ENCODE measurements at regions not wholly inside any gene's neighbourhood (a gene's known extent, or its start where the extent isn't known, plus 50 kb on each side); places are given as distances from the start of the nearest gene placed in this dataset.

DNA sequence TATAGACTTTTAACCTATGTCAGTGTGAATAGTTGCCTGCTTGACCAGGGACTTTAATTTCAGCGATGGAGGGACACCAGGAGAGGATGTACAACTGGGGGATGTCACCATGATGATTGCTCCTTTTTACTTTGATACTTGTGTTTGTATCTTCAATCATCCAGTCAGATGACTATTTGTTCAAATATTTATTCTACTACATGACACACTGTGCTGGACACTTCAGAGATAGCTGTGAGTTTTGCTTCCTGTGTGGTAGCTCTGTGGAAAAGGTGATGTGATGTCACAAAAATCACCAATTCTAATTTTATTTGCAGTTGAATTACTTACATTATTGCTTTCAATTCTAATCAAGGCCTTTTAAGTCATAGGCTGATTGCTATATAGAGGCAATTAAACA, 62.7 kb upstream of the CREB5 start:
- ATAC-seq (no peak), DNase-seq (ENCODE audit: missing footprints) (no peak)
- intact Hi-C loops (cut with DNase I) = no loop called here

DNA sequence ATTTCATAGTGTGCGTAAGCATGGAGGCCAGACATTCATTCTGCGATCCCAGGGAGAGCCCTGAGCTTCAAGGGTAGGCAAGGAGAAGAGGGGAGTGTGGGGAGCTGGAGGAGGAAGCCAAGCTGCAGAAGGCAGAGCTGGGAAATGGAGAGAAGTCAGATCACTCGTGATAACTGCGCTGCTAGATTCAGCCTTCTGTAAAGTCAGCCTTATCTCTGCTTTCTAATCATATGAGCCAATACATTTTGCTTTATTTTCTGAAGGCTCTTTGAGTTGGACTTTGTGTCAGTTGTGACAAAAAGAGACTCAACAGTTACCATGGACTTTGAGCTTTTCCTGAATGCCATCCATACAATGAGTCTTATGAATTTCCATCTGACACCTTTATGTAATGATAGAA, 61.7 kb upstream of the CREB5 start:
- ATAC-seq = no peak
- DNase-seq (ENCODE audit: missing footprints) = no peak
- intact Hi-C loops (cut with DNase I) = no loop called here

DNA sequence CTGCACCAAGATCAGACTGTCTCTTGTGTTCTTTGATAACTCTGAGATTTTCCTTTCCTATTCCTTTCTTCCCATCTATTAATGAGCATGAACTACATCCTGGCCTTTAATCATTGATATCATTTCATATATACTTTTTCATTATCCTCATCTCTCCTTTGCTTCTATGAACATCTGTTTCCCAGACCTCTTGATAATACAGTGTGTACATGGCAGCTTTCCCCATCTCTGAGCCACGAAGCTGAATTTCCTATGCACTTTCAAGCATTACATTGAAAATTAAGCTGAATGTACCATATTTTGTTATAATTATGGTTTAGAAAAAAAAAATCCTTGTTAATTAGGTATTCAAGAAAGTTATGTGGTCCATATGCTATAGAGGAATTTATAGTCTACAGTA, 60.9 kb upstream of the CREB5 start:
- intact Hi-C loops (cut with DNase I) = no loop called here

DNA sequence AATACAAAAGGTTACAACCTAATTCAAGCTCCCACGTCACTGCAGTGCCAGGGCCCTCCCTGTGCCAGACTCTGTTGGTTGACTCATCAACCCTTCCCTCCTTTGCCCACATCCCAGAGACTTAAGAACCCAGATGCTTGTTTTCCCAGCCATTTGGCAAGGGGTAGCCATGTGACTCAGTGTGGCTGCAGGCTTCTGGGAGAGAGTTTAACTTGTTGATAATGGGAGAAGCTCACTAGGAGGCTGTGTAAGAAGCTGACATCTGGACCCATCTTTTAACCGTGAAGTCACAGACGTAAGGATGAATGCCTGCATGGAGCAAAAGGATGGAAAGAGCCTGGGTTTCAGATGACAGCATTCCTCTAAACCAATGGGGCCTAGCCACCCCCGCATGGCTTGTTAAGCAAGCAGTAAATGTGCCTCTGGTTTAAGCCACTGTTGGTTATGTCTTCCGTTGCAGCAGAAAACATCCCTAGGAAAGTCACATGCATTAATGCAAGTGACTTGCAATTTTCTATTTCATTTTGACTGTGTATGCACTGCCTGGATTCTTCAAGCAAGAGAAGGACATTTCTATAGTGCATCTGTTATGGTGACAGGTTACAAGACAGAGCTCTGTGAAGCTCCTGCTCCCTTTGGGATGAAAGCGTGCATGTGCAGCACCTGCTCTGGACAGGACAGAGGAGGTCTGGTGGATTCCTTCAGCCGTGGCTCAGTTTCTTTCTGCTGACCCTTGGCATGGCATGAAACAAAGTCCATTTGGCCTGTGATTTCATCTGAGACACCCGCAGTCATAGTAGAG, 57.5 kb upstream of the CREB5 start:
- intact Hi-C loops (cut with DNase I) = no loop called here
- ATAC-seq = no peak
- DNase-seq (ENCODE audit: missing footprints) = no peak

More for the DNA sequence above, 60.9 kb upstream of the CREB5 start:
- ATAC-seq = no peak
- DNase-seq (ENCODE audit: missing footprints) = no peak

DNA sequence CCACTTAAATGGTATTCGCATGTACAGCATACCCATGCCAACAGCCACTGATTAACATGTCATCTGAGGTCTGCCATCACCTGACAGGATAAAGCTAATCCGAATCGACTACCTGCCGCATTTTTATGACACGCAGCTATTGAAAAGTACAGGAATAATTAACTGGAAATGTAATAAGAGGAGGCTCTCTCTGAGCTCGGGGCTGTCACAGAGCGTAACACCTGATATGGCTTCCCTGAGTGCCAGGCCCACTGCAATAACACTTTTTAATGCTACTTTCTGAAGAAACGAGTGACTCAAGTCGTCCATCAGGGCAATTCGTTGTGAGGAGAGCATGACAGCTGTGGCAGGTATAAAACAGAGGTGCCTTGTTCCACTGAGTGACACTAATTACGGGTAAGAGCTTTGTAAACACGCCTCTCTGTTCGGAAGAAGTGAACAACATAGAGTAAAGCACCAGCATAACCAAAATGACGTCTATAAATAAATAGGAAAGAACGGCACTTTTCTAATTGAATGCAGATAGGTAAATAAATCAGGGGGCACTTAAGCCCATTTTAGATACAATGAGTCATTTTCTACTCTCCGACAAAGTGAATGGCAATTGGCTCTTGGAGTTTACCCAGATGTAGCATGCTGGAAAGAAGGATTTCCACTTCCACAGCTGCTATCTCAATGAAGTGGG, 56.5 kb upstream of the CREB5 start:
- ATAC-seq (no peak), DNase-seq (ENCODE audit: missing footprints) (no peak)
- intact Hi-C loops (cut with DNase I) = no loop called here

DNA sequence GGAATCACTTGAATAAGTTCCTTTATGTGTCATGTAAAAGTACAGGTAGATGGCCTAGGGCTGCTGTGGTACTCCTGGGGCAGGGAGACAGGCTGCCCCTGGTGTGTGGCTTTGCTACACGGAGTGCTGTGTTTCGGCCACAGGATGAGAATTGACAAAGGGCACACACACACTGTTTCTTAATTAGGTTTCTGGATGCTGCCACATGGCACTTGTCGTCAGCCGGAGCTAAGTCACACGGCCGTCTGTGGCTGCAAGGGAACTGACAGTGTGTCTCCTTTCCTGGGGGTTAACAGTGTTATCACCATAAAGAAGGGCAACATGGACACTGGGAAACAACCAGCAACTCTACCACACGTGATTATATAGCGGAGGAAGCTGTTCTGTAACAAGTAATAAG, 55.7 kb upstream of the CREB5 start:
- DNase-seq (ENCODE audit: missing footprints) = no peak
- intact Hi-C loops (cut with DNase I) = no loop called here
- no peak for ATAC-seq

DNA sequence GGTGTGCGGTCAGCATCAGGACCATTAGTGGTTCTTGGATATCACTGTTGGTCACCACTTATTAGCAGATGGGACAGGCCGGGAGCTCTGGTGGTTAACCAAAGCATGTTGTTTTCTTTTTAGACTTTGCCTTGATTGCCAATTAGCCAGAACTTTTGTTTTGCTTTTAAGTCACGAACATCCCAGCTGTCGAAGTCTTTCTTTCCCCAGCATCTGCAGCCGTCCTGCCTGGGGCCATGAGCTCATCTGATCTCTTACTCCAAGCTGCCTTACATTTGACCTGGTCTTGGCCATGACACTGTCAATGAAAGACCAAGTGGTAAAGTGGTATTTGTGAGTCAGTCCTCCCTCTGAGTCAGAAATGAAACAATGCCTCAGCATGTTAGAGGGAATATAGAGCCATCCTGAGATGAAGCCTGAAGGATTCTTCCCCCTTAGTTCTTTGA, 53.9 kb upstream of the CREB5 start:
- ATAC-seq (no peak), DNase-seq (ENCODE audit: missing footprints) (no peak)
- intact Hi-C loops (cut with DNase I) = no loop called here

DNA sequence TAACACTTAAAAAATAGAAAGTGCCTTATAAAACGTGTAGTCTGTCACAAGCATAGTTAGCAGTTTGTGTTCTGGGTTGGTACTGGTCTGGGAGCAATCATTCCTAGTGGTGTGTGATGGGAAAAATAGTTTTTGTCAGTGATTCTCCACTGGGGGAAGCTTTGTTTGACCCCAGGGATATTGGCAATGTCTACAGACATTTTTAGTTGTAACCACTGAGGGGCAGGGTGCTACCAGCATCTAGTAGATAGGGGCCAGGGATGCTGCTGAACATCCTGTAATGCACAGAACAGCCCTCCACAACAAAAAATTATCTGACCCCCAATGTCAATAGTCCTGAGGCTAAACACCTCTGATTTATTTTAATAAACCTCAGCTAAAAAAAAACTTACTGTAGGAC, 51.6 kb upstream of the CREB5 start:
- intact Hi-C loops (cut with DNase I) = no loop called here
- ATAC-seq (no peak), DNase-seq (ENCODE audit: missing footprints) (no peak)

DNA sequence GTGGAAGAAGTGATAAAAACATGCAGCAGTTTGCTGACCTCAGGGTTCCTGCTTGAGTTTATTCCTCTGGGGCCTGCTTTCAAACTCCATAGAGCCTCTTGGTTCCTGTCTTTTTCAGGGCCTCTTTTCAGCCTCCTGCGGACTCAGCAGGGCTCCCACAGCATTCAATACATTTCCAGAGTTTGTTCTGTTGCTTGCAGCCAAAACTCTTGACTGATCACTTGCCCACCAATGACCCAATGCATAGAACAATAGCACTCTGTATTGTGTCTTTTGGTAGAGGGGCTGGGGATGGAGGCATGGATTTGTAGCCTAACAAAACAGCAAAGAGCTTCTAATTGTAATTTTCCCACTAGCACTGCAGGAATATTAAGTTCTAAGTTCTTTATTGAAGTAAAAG, 50.8 kb upstream of the CREB5 start:
- no peak for DNase-seq (ENCODE audit: missing footprints)
- no peak for ATAC-seq
- intact Hi-C loops (cut with DNase I) = no loop called here

DNA sequence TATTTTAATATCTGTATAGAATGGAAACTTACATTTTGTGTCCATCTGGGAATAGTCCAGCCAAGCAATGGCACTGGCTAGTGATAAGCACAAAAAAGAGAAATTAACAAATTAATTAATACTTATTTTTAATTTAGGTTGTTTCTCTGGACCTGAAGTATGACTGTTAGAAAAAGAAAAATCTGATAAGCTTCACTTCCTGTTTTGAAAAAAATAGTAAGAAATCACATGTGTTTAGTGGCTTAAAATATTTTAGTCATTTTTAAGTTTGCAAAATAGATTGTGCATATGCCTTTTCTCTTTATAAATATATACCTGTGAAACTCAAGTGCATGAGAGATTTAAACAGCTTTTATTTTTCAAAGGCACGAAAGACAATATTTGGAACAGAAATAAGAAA, 50.1 kb upstream of the CREB5 start:
- no peak for DNase-seq (ENCODE audit: missing footprints)
- no peak for ATAC-seq
- intact Hi-C loops (cut with DNase I) = no loop called here

Data from Right ventricle myocardium inferior (tissue), 1 donor.